Breast epithelium (tissue), 4 donors: ENCODE measurements at regions not wholly inside any gene's neighbourhood (a gene's known extent, or its start where the extent isn't known, plus 50 kb on each side); places are given as distances from the start of the nearest gene placed in this dataset.

Experiments used
- DNase-seq, 2 donors: peaks; one replicate each; pipeline ENCODE4 v3.0.0-alpha.2; 2019; ENCODE audit warnings: low spot score in 2 of 2
- H3K27ac ChIP-seq, 2 donors: fragments of 200-600 bp; sonication (generic) in 1 of 2; one replicate each; pipeline ENCODE4 v1.5.1; 2016 to 2019; ENCODE audit warnings: mild to moderate bottlenecking in 1 of 2
- H3K27me3 ChIP-seq, 2 donors: fragments of 200-600 bp; sonication (generic) in 1 of 2; one replicate each; pipeline versions ENCODE4 v1.5.1 to v1.6.0; 2017 to 2019; ENCODE audit warnings: control low read depth in 1 of 2, mild to moderate bottlenecking in 1 of 2
- H3K36me3 ChIP-seq: fragments of 200-600 bp; one replicate; pipeline ENCODE4 v1.5.1; 2019
- H3K4me1 ChIP-seq, 2 donors: fragments of 200-600 bp; sonication (generic); one replicate each; pipeline ENCODE4 v1.5.1; 2016 to 2019; ENCODE audit warnings: control low read depth in 1 of 2
- H3K4me3 ChIP-seq, 3 donors: fragments of 200-600 bp; sonication (generic); 1 replicate in 2 of 3; 2 replicates in 1 of 3; pipeline ENCODE4 v1.5.1; 2016 to 2019; ENCODE audit warnings: mild to moderate bottlenecking in 3 of 3, moderate library complexity in 2 of 3
- H3K9me3 ChIP-seq, 2 donors: fragments of 200-600 bp; sonication (generic) in 1 of 2; one replicate each; pipeline ENCODE4 v1.5.1; 2016 to 2019; ENCODE audit warnings: control low read depth in 1 of 2
- CTCF ChIP-seq, 3 donors: fragments of 450-650 bp; IDR thresholded peaks; one replicate each; pipeline ENCODE4 v1.5.1; 2016 to 2017; ENCODE audit warnings: antibody characterized with exemption in 3 of 3, mild to moderate bottlenecking in 3 of 3, moderate library complexity in 3 of 3
- POLR2A ChIP-seq: fragments of 450-650 bp; IDR thresholded peaks from one replicate; pipeline ENCODE4 v1.6.1; 2016; ENCODE audit warnings: antibody characterized with exemption, mild to moderate bottlenecking, moderate library complexity
- POLR2AphosphoS5 ChIP-seq, 3 donors: sonication (generic); formaldehyde crosslinking; IDR thresholded peaks; one replicate each; pipeline ENCODE4 v1.6.1; 2017; ENCODE audit warnings: antibody characterized with exemption in 3 of 3
- intact Hi-C: fragments of 100-400 bp; cut with DNase I; formaldehyde crosslinking; loops from one replicate; pipeline ENCODE4 v1.15.1; 2023; ENCODE audit warnings: low total_unique reads

- Histone ChIP-seq H3K4me3 (no peak overlapping the region), H3K27me3 (peaks cover 0 to 31% of the 10 kb centered on the region in 2 donors), H3K4me1 (no peaks in the 10 kb centered on the region), H3K36me3 (no peaks in the 10 kb centered on the region), H3K27ac (no peak overlapping the region), H3K9me3 (peaks cover 0 to 7% of the 10 kb centered on the region in 2 donors)
- DNase-seq, result no peak
- TF ChIP-seq POLR2A (no peak), CTCF (IDR thresholded peaks at IDR 0.05) (no peak)
- intact Hi-C loops, result no loop called here
Measured at GRCh38 chrX:46310815-46311497, 234.3 kb downstream of the ZNF674 start.

GRCh38 chrX:46308110-46308509, 237.1 kb downstream of the ZNF674 start:
- peak in 1 of 2 donors; percentile 27 for DNase-seq
- H3K4me1 ChIP-seq, result no peaks in the 10 kb centered on the region
- no peaks in the 10 kb centered on the region for H3K36me3 ChIP-seq
- no peak overlapping the region for H3K27ac ChIP-seq
- intact Hi-C loops, result no loop called here
- no peak overlapping the region for H3K4me3 ChIP-seq
- TF ChIP-seq POLR2AphosphoS5 (IDR thresholded peaks at IDR 0.05) (no peak), CTCF (IDR thresholded peaks at IDR 0.05) (no peak), POLR2A (no peak)
- peaks cover 0 to 21% of the 10 kb centered on the region in 2 donors for H3K9me3 ChIP-seq
- H3K27me3 ChIP-seq, result peaks cover 0 to 29% of the 10 kb centered on the region in 2 donors

GRCh38 chrX:46306103-46306502, 239.1 kb downstream of the ZNF674 start:
- no peak for DNase-seq
- no peak for TF ChIP-seq CTCF (IDR thresholded peaks at IDR 0.05)
- H3K4me3 ChIP-seq, result no peak overlapping the region
- no peaks in the 10 kb centered on the region for H3K36me3 ChIP-seq
- peaks cover 0 to 29% of the 10 kb centered on the region in 2 donors for H3K27me3 ChIP-seq
- H3K4me1 ChIP-seq, result no peaks in the 10 kb centered on the region
- intact Hi-C loops, result no loop called here
- H3K9me3 ChIP-seq, result peaks cover 0 to 21% of the 10 kb centered on the region in 2 donors
- no peak overlapping the region for H3K27ac ChIP-seq

GRCh38 chrX:46305431-46305830, 239.8 kb downstream of the ZNF674 start:
- no peaks in the 10 kb centered on the region for H3K36me3 ChIP-seq
- intact Hi-C loops, result no loop called here

More at GRCh38 chrX:46305431-46305830, 239.8 kb downstream of the ZNF674 start:
- peaks cover 0 to 26% of the 10 kb centered on the region in 2 donors for H3K27me3 ChIP-seq
- H3K27ac ChIP-seq, result no peak overlapping the region
- no peak for TF ChIP-seq CTCF (IDR thresholded peaks at IDR 0.05)
- no peak for TF ChIP-seq POLR2AphosphoS5 (IDR thresholded peaks at IDR 0.05)
- TF ChIP-seq POLR2A, result no peak
- peaks cover 0 to 21% of the 10 kb centered on the region in 2 donors for H3K9me3 ChIP-seq
- no peak overlapping the region for H3K4me3 ChIP-seq
- no peaks in the 10 kb centered on the region for H3K4me1 ChIP-seq
- no peak for DNase-seq
